ENCODE measurements at regions not wholly inside any gene's neighbourhood (a gene's known extent, or its start where the extent isn't known, plus 50 kb on each side); places are given as distances from the start of the nearest gene placed in this dataset.

DNA sequence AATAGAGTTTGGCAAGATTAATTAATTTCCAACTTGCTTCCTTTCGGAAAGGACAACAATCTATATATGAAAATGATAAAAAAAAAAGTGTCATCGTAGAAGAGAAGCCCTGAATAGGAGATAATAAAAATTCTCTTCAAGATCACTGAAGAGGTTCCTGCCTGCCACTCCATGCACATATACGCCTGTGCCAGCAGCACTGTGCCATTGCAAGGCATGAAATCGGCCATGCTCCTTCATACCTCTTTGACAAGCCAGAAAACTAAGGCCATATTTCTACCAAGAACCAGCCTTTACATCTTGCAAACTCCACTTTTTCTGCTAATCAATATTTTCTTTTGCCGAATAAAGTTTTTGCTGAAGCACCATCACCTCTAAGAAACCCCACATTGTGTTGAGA lies 365.5 kb downstream of the CXXC4 start:
- H4K20me1 ChIP-seq (ENCODE audit: control insufficient read depth, extremely low read depth, insufficient read depth, low read length): no peaks in the 10 kb centered on the region
- H2AFZ ChIP-seq (ENCODE audit: low read length): no peak overlapping the region
- TF ChIP-seq EZH2 (IDR thresholded peaks at IDR 0.05; ENCODE audit: low read length, missing control alignments): no peak
- TF ChIP-seq, protein P1, sequence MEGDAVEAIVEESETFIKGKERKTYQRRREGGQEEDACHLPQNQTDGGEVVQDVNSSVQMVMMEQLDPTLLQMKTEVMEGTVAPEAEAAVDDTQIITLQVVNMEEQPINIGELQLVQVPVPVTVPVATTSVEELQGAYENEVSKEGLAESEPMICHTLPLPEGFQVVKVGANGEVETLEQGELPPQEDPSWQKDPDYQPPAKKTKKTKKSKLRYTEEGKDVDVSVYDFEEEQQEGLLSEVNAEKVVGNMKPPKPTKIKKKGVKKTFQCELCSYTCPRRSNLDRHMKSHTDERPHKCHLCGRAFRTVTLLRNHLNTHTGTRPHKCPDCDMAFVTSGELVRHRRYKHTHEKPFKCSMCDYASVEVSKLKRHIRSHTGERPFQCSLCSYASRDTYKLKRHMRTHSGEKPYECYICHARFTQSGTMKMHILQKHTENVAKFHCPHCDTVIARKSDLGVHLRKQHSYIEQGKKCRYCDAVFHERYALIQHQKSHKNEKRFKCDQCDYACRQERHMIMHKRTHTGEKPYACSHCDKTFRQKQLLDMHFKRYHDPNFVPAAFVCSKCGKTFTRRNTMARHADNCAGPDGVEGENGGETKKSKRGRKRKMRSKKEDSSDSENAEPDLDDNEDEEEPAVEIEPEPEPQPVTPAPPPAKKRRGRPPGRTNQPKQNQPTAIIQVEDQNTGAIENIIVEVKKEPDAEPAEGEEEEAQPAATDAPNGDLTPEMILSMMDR (conservative IDR thresholded peaks at IDR 0.05 in 1 of 2, IDR thresholded peaks at IDR 0.05 in 1 of 2; ENCODE audit: low read depth in 1 of 2, low read length in 2 of 2): no peak
- H3K4me1 ChIP-seq (ENCODE audit: control insufficient read depth, extremely low read depth, insufficient read depth, low read length): no peaks in the 10 kb centered on the region
- no peak for DNase-seq (ENCODE audit: low read depth in 2 of 2)
- no peak overlapping the region for H3K27ac ChIP-seq (ENCODE audit: insufficient read depth, low read length)
- H3K4me3 ChIP-seq (replicated peaks in 1 of 4; ENCODE audit: control extremely low read depth in 1 of 4, insufficient read depth in 1 of 4, low read depth in 3 of 4, low read length in 4 of 4): no peak overlapping the region
- H3K4me2 ChIP-seq (ENCODE audit: extremely low read depth, insufficient read depth, low read length): no peak overlapping the region
- H3K9me3 ChIP-seq (ENCODE audit: control insufficient read depth, insufficient read depth, low read depth, low read length): no peaks in the 10 kb centered on the region
- no peaks in the 10 kb centered on the region for H3K27me3 ChIP-seq (ENCODE audit: control insufficient read depth, insufficient read depth, low read length)
- no peaks in the 10 kb centered on the region for H3K36me3 ChIP-seq (ENCODE audit: control insufficient read depth, insufficient read depth, low read length)
- no peak overlapping the region for H3K9ac ChIP-seq (ENCODE audit: insufficient read depth, low read length)
- H3K79me2 ChIP-seq (ENCODE audit: control insufficient read depth, insufficient read depth, low read length): no peaks in the 10 kb centered on the region

DNA sequence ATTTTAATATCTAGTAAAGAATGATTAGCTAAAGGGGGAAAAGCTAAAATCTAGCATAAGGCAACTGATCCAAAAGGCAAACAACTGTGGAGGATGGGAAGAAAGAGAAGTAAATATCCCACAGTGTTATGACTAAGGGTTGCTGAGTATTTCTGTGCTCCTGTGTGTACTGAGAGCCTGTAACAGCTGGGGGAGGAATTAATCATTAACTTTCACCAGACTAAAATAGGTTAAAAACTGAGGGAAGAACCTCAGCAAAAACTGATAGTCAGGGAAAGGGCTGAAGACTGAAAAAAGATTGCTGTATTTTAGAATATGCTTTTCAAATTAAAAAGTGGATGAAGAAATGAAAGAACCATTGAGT lies 365.9 kb downstream of the CXXC4 start:
- H3K27me3 ChIP-seq (ENCODE audit: control insufficient read depth, insufficient read depth, low read length): no peaks in the 10 kb centered on the region

DNA sequence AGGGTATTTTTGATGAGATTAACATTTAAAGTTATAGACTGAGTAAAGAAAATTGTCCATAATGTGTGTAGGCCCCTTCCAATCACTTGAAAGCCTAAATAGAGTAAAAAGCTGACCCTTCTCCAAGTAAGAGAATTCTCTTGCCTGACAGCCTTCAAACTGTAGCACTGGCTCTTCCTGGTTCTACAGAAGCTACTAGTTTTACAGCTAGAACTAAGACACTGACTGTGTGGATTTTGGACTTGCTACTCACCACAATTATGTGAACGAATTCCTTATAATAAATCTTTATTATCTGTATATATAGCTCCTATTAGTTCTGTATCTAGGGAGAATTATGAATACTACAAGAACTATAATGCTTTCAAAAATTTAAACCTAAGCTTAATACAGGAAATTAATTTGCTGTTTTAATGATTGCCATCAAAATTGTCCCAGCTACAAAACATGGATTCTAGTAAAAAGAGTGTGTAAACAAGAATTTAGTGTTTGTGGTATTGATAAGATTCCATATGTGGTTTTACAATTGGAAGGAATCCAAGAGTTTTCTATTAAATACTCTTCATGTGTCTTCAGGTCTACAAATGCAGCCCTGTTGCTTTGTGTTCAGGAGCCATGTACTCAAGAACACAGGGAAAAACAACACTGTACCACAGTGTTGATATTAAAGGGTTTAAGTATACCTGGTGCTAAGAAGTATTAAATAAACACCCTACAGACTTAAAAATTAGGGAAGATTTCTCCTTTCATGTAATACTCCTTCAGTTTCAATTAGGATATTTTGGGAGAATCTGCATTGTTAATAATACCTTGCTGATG lies 366.5 kb downstream of the CXXC4 start:
- Histone ChIP-seq H3K36me3 (ENCODE audit: control insufficient read depth, insufficient read depth, low read length) (no peaks in the 10 kb centered on the region), H2AFZ (ENCODE audit: low read length) (no peak overlapping the region), H3K27ac (ENCODE audit: insufficient read depth, low read length) (no peak overlapping the region), H3K9ac (ENCODE audit: insufficient read depth, low read length) (no peak overlapping the region), H3K4me2 (ENCODE audit: extremely low read depth, insufficient read depth, low read length) (no peak overlapping the region), H3K27me3 (ENCODE audit: control insufficient read depth, insufficient read depth, low read length) (no peaks in the 10 kb centered on the region), H3K9me3 (ENCODE audit: control insufficient read depth, insufficient read depth, low read depth, low read length) (no peaks in the 10 kb centered on the region), H4K20me1 (ENCODE audit: control insufficient read depth, extremely low read depth, insufficient read depth, low read length) (no peaks in the 10 kb centered on the region), H3K79me2 (ENCODE audit: control insufficient read depth, insufficient read depth, low read length) (no peaks in the 10 kb centered on the region), H3K4me1 (ENCODE audit: control insufficient read depth, extremely low read depth, insufficient read depth, low read length) (no peaks in the 10 kb centered on the region), H3K4me3 (replicated peaks in 1 of 4; ENCODE audit: control extremely low read depth in 1 of 4, insufficient read depth in 1 of 4, low read depth in 3 of 4, low read length in 4 of 4) (no peak overlapping the region)
- DNase-seq (ENCODE audit: low read depth in 2 of 2): no peak
- no peak for TF ChIP-seq EZH2 (IDR thresholded peaks at IDR 0.05; ENCODE audit: low read length, missing control alignments)
- TF ChIP-seq, protein P1 (conservative IDR thresholded peaks at IDR 0.05 in 1 of 2, IDR thresholded peaks at IDR 0.05 in 1 of 2; ENCODE audit: low read depth in 1 of 2, low read length in 2 of 2): no peak

More for the DNA sequence above, 365.9 kb downstream of the CXXC4 start:
- no peaks in the 10 kb centered on the region for H3K79me2 ChIP-seq (ENCODE audit: control insufficient read depth, insufficient read depth, low read length)
- no peak overlapping the region for H3K4me2 ChIP-seq (ENCODE audit: extremely low read depth, insufficient read depth, low read length)
- no peaks in the 10 kb centered on the region for H3K9me3 ChIP-seq (ENCODE audit: control insufficient read depth, insufficient read depth, low read depth, low read length)
- H3K9ac ChIP-seq (ENCODE audit: insufficient read depth, low read length): no peak overlapping the region
- no peak overlapping the region for H3K4me3 ChIP-seq (replicated peaks in 1 of 4; ENCODE audit: control extremely low read depth in 1 of 4, insufficient read depth in 1 of 4, low read depth in 3 of 4, low read length in 4 of 4)
- H2AFZ ChIP-seq (ENCODE audit: low read length): no peak overlapping the region
- no peaks in the 10 kb centered on the region for H4K20me1 ChIP-seq (ENCODE audit: control insufficient read depth, extremely low read depth, insufficient read depth, low read length)
- H3K4me1 ChIP-seq (ENCODE audit: control insufficient read depth, extremely low read depth, insufficient read depth, low read length): no peaks in the 10 kb centered on the region
- H3K36me3 ChIP-seq (ENCODE audit: control insufficient read depth, insufficient read depth, low read length): no peaks in the 10 kb centered on the region
- DNase-seq (ENCODE audit: low read depth in 2 of 2): no peak
- TF ChIP-seq, protein P1 (conservative IDR thresholded peaks at IDR 0.05 in 1 of 2, IDR thresholded peaks at IDR 0.05 in 1 of 2; ENCODE audit: low read depth in 1 of 2, low read length in 2 of 2): no peak
- no peak for TF ChIP-seq EZH2 (IDR thresholded peaks at IDR 0.05; ENCODE audit: low read length, missing control alignments)
- no peak overlapping the region for H3K27ac ChIP-seq (ENCODE audit: insufficient read depth, low read length)
